H9 (cell line): ENCODE measurements at regions not wholly inside any gene's neighbourhood (a gene's known extent, or its start where the extent isn't known, plus 50 kb on each side); places are given as distances from the start of the nearest gene placed in this dataset.

Experiments
- DNase-seq: peaks from one replicate; pipeline ENCODE4 v3.0.0-alpha.2; 2017
- H2AFZ ChIP-seq: one replicate; pipeline ENCODE4 v1.6.1; 2013; ENCODE audit warnings: mild to moderate bottlenecking, low read length, control low read depth, moderate library complexity
- H2AK5ac ChIP-seq: 2 replicates; pipeline ENCODE4 v1.6.1; 2013; ENCODE audit warnings: low read length, control low read depth, mixed read lengths; ENCODE audit not compliant: insufficient read length
- H2BK120ac ChIP-seq: one replicate; pipeline ENCODE4 v1.6.1; 2013; ENCODE audit warnings: low read depth, mild to moderate bottlenecking, low read length, control low read depth, inconsistent platforms; ENCODE audit not compliant: poor library complexity, severe bottlenecking
- H2BK12ac ChIP-seq: 2 replicates; pipeline ENCODE4 v1.6.1; 2013; ENCODE audit warnings: low read length, control low read depth, mixed read lengths, low read depth; ENCODE audit not compliant: insufficient read length
- H2BK15ac ChIP-seq: 2 replicates; pipeline ENCODE4 v1.6.1; 2013; ENCODE audit warnings: low read depth, low read length, control low read depth
- H2BK20ac ChIP-seq: one replicate; pipeline ENCODE4 v1.6.1; 2013; ENCODE audit warnings: low read depth, mild to moderate bottlenecking, low read length, control low read depth, inconsistent platforms; ENCODE audit not compliant: poor library complexity, severe bottlenecking
- H2BK5ac ChIP-seq: 2 replicates; pipeline ENCODE4 v1.6.1; 2013; ENCODE audit warnings: low read length, control low read depth, mixed read lengths; ENCODE audit not compliant: insufficient read length
- H3K14ac ChIP-seq: 2 replicates; pipeline ENCODE4 v1.6.1; 2013; ENCODE audit warnings: low read length, control low read depth; ENCODE audit not compliant: insufficient read depth
- H3K18ac ChIP-seq: 2 replicates; pipeline ENCODE4 v1.6.1; 2013; ENCODE audit warnings: low read depth, mild to moderate bottlenecking, mixed read lengths, low read length, control low read depth; ENCODE audit not compliant: insufficient read length
- H3K23ac ChIP-seq: 2 replicates; pipeline ENCODE4 v1.6.1; 2013; ENCODE audit warnings: low read length, control low read depth, mixed read lengths, low read depth; ENCODE audit not compliant: insufficient read length
- H3K23me2 ChIP-seq: 2 replicates; pipeline ENCODE4 v1.6.1; 2013; ENCODE audit warnings: low read depth, mild to moderate bottlenecking, mixed read lengths, low read length, control low read depth; ENCODE audit not compliant: insufficient read length, poor library complexity, severe bottlenecking
- H3K27ac ChIP-seq: 2 replicates; pipeline ENCODE4 v1.5.1; 2013; ENCODE audit warnings: low read length, control low read depth, mixed read lengths, low read depth; ENCODE audit not compliant: insufficient read length
- H3K27me3 ChIP-seq: 2 replicates; pipeline ENCODE4 v1.6.1; 2013; ENCODE audit warnings: low read length, control low read depth, inconsistent platforms; ENCODE audit not compliant: insufficient read depth
- H3K4ac ChIP-seq: 2 replicates; pipeline ENCODE4 v1.6.1; 2013; ENCODE audit warnings: low read depth, mild to moderate bottlenecking, control low read depth, inconsistent platforms, low read length, moderate library complexity
- H3K4me1 ChIP-seq: 2 replicates; pipeline ENCODE4 v1.6.1; 2013; ENCODE audit warnings: low read length, control low read depth, inconsistent platforms; ENCODE audit not compliant: insufficient read depth
- H3K4me2 ChIP-seq: 2 replicates; pipeline ENCODE4 v1.6.1; 2013; ENCODE audit warnings: low read length, control low read depth, mixed read lengths; ENCODE audit not compliant: insufficient read length, insufficient read depth
- H3K56ac ChIP-seq: 2 replicates; pipeline ENCODE4 v1.6.1; 2013; ENCODE audit warnings: low read depth, mild to moderate bottlenecking, mixed read lengths, low read length, control low read depth; ENCODE audit not compliant: insufficient read length
- H3K79me1 ChIP-seq: 2 replicates; pipeline ENCODE4 v1.6.1; 2013; ENCODE audit warnings: low read depth, mild to moderate bottlenecking, moderate library complexity, low read length, control low read depth, inconsistent platforms; ENCODE audit not compliant: insufficient read depth, poor library complexity, severe bottlenecking
- H3K79me2 ChIP-seq: 2 replicates; pipeline ENCODE4 v1.6.1; 2013; ENCODE audit warnings: low read length, control low read depth, inconsistent platforms; ENCODE audit not compliant: insufficient read depth
- H3K9ac ChIP-seq: 2 replicates; pipeline ENCODE4 v1.6.1; 2013; ENCODE audit warnings: low read length, control low read depth, mixed read lengths; ENCODE audit not compliant: insufficient read length; ENCODE audit errors: extremely low read depth
- H3K9me3 ChIP-seq: one replicate; pipeline ENCODE4 v1.6.1; 2013; ENCODE audit warnings: low read depth, low read length, inconsistent platforms; ENCODE audit not compliant: control insufficient read depth
- H3T11ph ChIP-seq: one replicate; pipeline ENCODE4 v1.6.1; 2013; ENCODE audit warnings: mild to moderate bottlenecking, low read length, control low read depth, inconsistent platforms
- H4K20me1 ChIP-seq: one replicate; pipeline ENCODE4 v1.6.1; 2013; ENCODE audit not compliant: control insufficient read depth, insufficient read length, insufficient read depth
- H4K5ac ChIP-seq: 2 replicates; pipeline ENCODE4 v1.6.1; 2013; ENCODE audit warnings: low read depth, mild to moderate bottlenecking, mixed read lengths, low read length, control low read depth; ENCODE audit not compliant: insufficient read length
- H4K8ac ChIP-seq: replicated peaks from 2 replicates; pipeline ENCODE4 v1.6.1; 2013; ENCODE audit warnings: low read length, control low read depth, mixed read lengths, low read depth; ENCODE audit not compliant: insufficient read length
- H4K91ac ChIP-seq: 2 replicates; pipeline ENCODE4 v1.6.1; 2013; ENCODE audit warnings: low read depth, mild to moderate bottlenecking, moderate library complexity, mixed read lengths, low read length, control low read depth; ENCODE audit not compliant: insufficient read length
- H3K27ac Mint-ChIP-seq, 3 experiments: 2 replicates in 2 of 3; 3 replicates in 1 of 3; pipeline ENCODE4 v1.8.0; 2020 to 2021; ENCODE audit warnings: mixed read lengths in 3 of 3, mild to moderate bottlenecking in 1 of 3, moderate library complexity in 1 of 3
- H3K27me3 Mint-ChIP-seq: 2 replicates; pipeline ENCODE4 v1.8.0; 2021; ENCODE audit warnings: low read depth, mild to moderate bottlenecking, moderate library complexity, mixed read lengths
- H3K36me3 Mint-ChIP-seq, 3 experiments: 2 replicates in 2 of 3; 3 replicates in 1 of 3; pipeline ENCODE4 v1.8.0; 2020 to 2021; ENCODE audit warnings: low read depth in 3 of 3, mixed read lengths in 3 of 3; ENCODE audit not compliant: insufficient read depth in 1 of 3
- H3K4me1 Mint-ChIP-seq, 2 experiments: 2 replicates each; pipeline ENCODE4 v1.8.0; 2020; ENCODE audit warnings: mixed read lengths in 2 of 2
- H3K4me3 Mint-ChIP-seq, 2 experiments: 2 replicates in 1 of 2; 3 replicates in 1 of 2; pipeline ENCODE4 v1.8.0; 2020 to 2021; ENCODE audit warnings: mild to moderate bottlenecking in 2 of 2, mixed read lengths in 2 of 2, moderate library complexity in 1 of 2
- H3K9me3 Mint-ChIP-seq, 2 experiments: 2 replicates in 1 of 2; 3 replicates in 1 of 2; pipeline ENCODE4 v1.8.0; 2020; ENCODE audit warnings: mild to moderate bottlenecking in 2 of 2, mixed read lengths in 2 of 2, moderate library complexity in 1 of 2
- CTCF ChIP-seq: fragments of 200-600 bp; sonication (generic); conservative IDR thresholded peaks from 3 replicates; pipeline ENCODE4 v1.8.0; 2021; ENCODE audit warnings: antibody characterized with exemption, mild to moderate bottlenecking
- WGBS: extraction: QIAGEN DNeasy Blood & Tissue Kit; methylation state at CpG from one replicate; pipeline ENCODE4 v1.1.7; 2013; ENCODE audit warnings: missing lambda C conversion rate, low lambda C conversion rate, mixed read lengths; ENCODE audit not compliant: insufficient read length; ENCODE audit errors: extremely low coverage; 5-methylcytosine and 5-hydroxymethylcytosine counted together

- no peaks in the 10 kb centered on the region for H3K27me3 ChIP-seq
- H3K4me1 ChIP-seq, result no peaks in the 10 kb centered on the region
- H2BK20ac ChIP-seq, result no peak overlapping the region
- H2BK120ac ChIP-seq, result no peak overlapping the region
- no peak overlapping the region for H2AFZ ChIP-seq
- DNase-seq, result no peak
- H2BK15ac ChIP-seq, result no peak overlapping the region
- no peak overlapping the region for H3K56ac ChIP-seq
- no peaks in the 10 kb centered on the region for H3K9me3 Mint-ChIP-seq
- no peaks in the 10 kb centered on the region for H3K79me2 ChIP-seq
- WGBS, result no CpG with 5 or more reads among the region's 10 CpGs
- no peak overlapping the region for H4K8ac ChIP-seq
- no peak overlapping the region for H3K9ac ChIP-seq
- H2AK5ac ChIP-seq, result no peak overlapping the region
- H4K91ac ChIP-seq, result no peak overlapping the region
- no peak overlapping the region for H3K23ac ChIP-seq
- no peak overlapping the region for H3K4me2 ChIP-seq
- H3K27ac ChIP-seq, result no peak overlapping the region
- no peak overlapping the region for H2BK5ac ChIP-seq
- H3K18ac ChIP-seq, result no peak overlapping the region
- no peaks in the 10 kb centered on the region for H3K23me2 ChIP-seq
- H3K4ac ChIP-seq, result no peak overlapping the region
- no peak overlapping the region for H2BK12ac ChIP-seq
- no peak overlapping the region for H4K5ac ChIP-seq
- no peaks in the 10 kb centered on the region for H3K79me1 ChIP-seq
- H4K20me1 ChIP-seq, result no peaks in the 10 kb centered on the region
- H3K27ac Mint-ChIP-seq, result no peak overlapping the region
- no peak for TF ChIP-seq CTCF
- H3K14ac ChIP-seq, result no peak overlapping the region
- peaks cover 0 to 5% of the 10 kb centered on the region in 2 experiments; a peak in 2 of 4 replicates for H3K4me1 Mint-ChIP-seq
- no peak overlapping the region for H3K4me3 Mint-ChIP-seq
- no peak overlapping the region for H3T11ph ChIP-seq
- H3K36me3 Mint-ChIP-seq, result no peaks in the 10 kb centered on the region
- H3K27me3 Mint-ChIP-seq, result no peaks in the 10 kb centered on the region
- no peaks in the 10 kb centered on the region for H3K9me3 ChIP-seq
Observed at GRCh38 chr4:173459857-173460256, 60.9 kb upstream of the SCRG1 start.
